A673 (cell line): ENCODE measurements at regions not wholly inside any gene's neighbourhood (a gene's known extent, or its start where the extent isn't known, plus 50 kb on each side); places are given as distances from the start of the nearest gene placed in this dataset.

Experiments used
- BruUV-seq: library from RNA; stranded (reverse); fragments of 400-500 nt; replicated peaks from 2 replicates; lab custom pipeline; 2021; lab: Mats Ljungman, UMichigan
- CTCF ChIA-PET: fragments of 300-600 bp; sonication (Branson Sonifier 250); formaldehyde crosslinking; loops from one replicate; lab custom pipeline; 2022; ENCODE audit warnings: antibody characterized with exemption; lab: Charles Lee
- POLR2A ChIA-PET: fragments of 300-600 bp; sonication (Branson Sonifier 250); formaldehyde crosslinking; loops from one replicate; lab custom pipeline; 2022; ENCODE audit warnings: antibody characterized with exemption; ENCODE audit not compliant: low non-redundant PET; lab: Charles Lee
- DNase-seq: peaks from one replicate; pipeline ENCODE4 v3.0.0-alpha.2; 2015; ENCODE audit warnings: low spot score
- H3K27ac ChIP-seq: fragments of 200-600 bp; sonication (generic); 2 replicates; pipeline ENCODE4 v1.5.1; 2016; ENCODE audit warnings: mixed run types, low read depth, mild to moderate bottlenecking, mixed read lengths, antibody characterized with exemption, low read length; ENCODE audit not compliant: poor library complexity, severe bottlenecking
- H3K27me3 ChIP-seq: fragments of 200-600 bp; sonication (generic); replicated peaks from 2 replicates; pipeline ENCODE4 v1.6.1; 2017; ENCODE audit warnings: mixed run types, low read depth, mild to moderate bottlenecking, mixed read lengths, antibody characterized with exemption, low read length; ENCODE audit not compliant: insufficient read depth, poor library complexity
- H3K36me3 ChIP-seq: fragments of 200-600 bp; sonication (generic); 2 replicates; pipeline ENCODE4 v1.6.1; 2016; ENCODE audit warnings: mixed run types, mild to moderate bottlenecking, mixed read lengths, antibody characterized with exemption, low read length; ENCODE audit not compliant: insufficient read depth, poor library complexity, severe bottlenecking
- H3K4me1 ChIP-seq: fragments of 200-600 bp; sonication (generic); 2 replicates; pipeline ENCODE4 v1.6.1; 2017; ENCODE audit warnings: mixed run types, mild to moderate bottlenecking, mixed read lengths, antibody characterized with exemption, low read length; ENCODE audit not compliant: insufficient read depth, poor library complexity, severe bottlenecking
- H3K4me3 ChIP-seq: fragments of 200-600 bp; sonication (generic); 2 replicates; pipeline ENCODE4 v1.5.1; 2016; ENCODE audit warnings: low read depth, mixed run types, mild to moderate bottlenecking, mixed read lengths, low read length; ENCODE audit not compliant: poor library complexity, severe bottlenecking
- H3K9me3 ChIP-seq: fragments of 200-600 bp; sonication (generic); 2 replicates; pipeline ENCODE4 v1.6.1; 2016; ENCODE audit warnings: mixed run types, low read depth, mild to moderate bottlenecking, mixed read lengths, antibody characterized with exemption, low read length; ENCODE audit not compliant: poor library complexity, severe bottlenecking
- CTCF ChIP-seq: fragments of 300-800, 200-600 bp; sonication (generic); conservative IDR thresholded peaks from 2 replicates; pipeline ENCODE4 v1.5.1; 2017; ENCODE audit warnings: low read depth, mild to moderate bottlenecking, antibody characterized with exemption, low read length, moderate library complexity, mixed read lengths
- EZH2 ChIP-seq: fragments of 200-600 bp; sonication (generic); IDR thresholded peaks from 2 replicates; pipeline ENCODE4 v1.6.1; 2017; ENCODE audit warnings: borderline replicate concordance, low read depth, mild to moderate bottlenecking, mixed read lengths, antibody characterized with exemption, low read length; ENCODE audit not compliant: poor library complexity, severe bottlenecking
- intact Hi-C: fragments of 100-400 bp; cut with micrococcal nuclease; formaldehyde crosslinking; loops from one replicate; pipeline ENCODE4 v1.10.0; 2022; ENCODE audit not compliant: unreplicated experiment

- H3K27me3 ChIP-seq = no peaks in the 10 kb centered on the region
- H3K36me3 ChIP-seq = no peaks in the 10 kb centered on the region
- H3K4me3 ChIP-seq = no peak overlapping the region
- no TSS peak for BruUV-seq
- no peak overlapping the region for H3K27ac ChIP-seq
- POLR2A ChIA-PET = no interaction called here
- intact Hi-C loops = no loop called here
- no peak for TF ChIP-seq EZH2
- no peak for TF ChIP-seq CTCF
- H3K9me3 ChIP-seq = peaks cover 4% of the 10 kb centered on the region
- CTCF ChIA-PET = no interaction called here
- H3K4me1 ChIP-seq = no peaks in the 10 kb centered on the region
- no peak for DNase-seq
Measured at GRCh38 chr1:221622389-221622788, 119.5 kb downstream of the DUSP10 start.

DNA sequence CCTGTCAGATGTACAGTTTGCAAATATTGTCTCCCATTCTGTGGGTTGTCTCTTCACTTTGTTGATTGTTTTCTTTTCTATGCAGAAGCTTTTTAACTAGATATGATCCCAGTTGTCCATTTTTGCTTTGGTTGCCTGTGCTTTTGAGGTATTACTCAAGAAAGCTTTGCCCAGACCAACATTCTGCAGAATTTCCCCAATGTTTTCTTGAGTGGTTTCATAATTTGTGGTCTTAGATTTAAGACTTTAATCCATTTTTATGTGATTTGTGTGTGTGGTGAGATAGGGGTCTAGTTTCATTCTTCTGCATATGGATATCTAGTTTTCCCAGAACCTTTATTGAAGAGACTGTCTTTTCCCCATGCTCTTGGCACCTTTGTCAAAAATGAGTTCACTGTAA lies 116.9 kb downstream of the DUSP10 start:
- Histone ChIP-seq H3K27ac (no peak overlapping the region), H3K27me3 (no peaks in the 10 kb centered on the region), H3K4me3 (no peak overlapping the region), H3K9me3 (peaks cover 4% of the 10 kb centered on the region), H3K36me3 (no peaks in the 10 kb centered on the region), H3K4me1 (no peaks in the 10 kb centered on the region)
- DNase-seq = no peak
- intact Hi-C loops = no loop called here
- CTCF ChIA-PET = no interaction called here
- POLR2A ChIA-PET = no interaction called here
- no peak for TF ChIP-seq EZH2
- no peak for TF ChIP-seq CTCF
- no TSS peak for BruUV-seq

GRCh38 chr1:221626041-221626440 lies 115.8 kb downstream of the DUSP10 start:
- no peak overlapping the region for H3K4me3 ChIP-seq
- no peaks in the 10 kb centered on the region for H3K36me3 ChIP-seq
- no peak for TF ChIP-seq CTCF
- TF ChIP-seq EZH2 = no peak
- no peak for DNase-seq
- H3K9me3 ChIP-seq = peaks cover 4% of the 10 kb centered on the region
- no peaks in the 10 kb centered on the region for H3K4me1 ChIP-seq
- ChIA-PET CTCF (no interaction called here), POLR2A (no interaction called here)
- H3K27me3 ChIP-seq = no peaks in the 10 kb centered on the region
- BruUV-seq = no TSS peak
- intact Hi-C loops = no loop called here
- no peak overlapping the region for H3K27ac ChIP-seq
